LNCaP clone FGC (cell line): ENCODE measurements at regions not wholly inside any gene's neighbourhood (a gene's known extent, or its start where the extent isn't known, plus 50 kb on each side); places are given as distances from the start of the nearest gene placed in this dataset.

Experiments used
- DNase-seq: peaks from one replicate; pipeline ENCODE4 v3.0.0-alpha.2; 2011; ENCODE audit warnings: low read depth
- H3K4me3 ChIP-seq: 2 replicates; pipeline ENCODE4 v1.5.1; 2011; ENCODE audit warnings: mild to moderate bottlenecking, low read depth, low read length, control low read depth
- CTCF ChIP-seq: IDR thresholded peaks from 2 replicates; pipeline ENCODE4 v1.5.1; 2012; ENCODE audit warnings: mild to moderate bottlenecking; ENCODE audit not compliant: control insufficient read depth, insufficient read depth; ENCODE audit errors: extremely low read depth

- DNase-seq, result peak; percentile 41
- TF ChIP-seq CTCF, result no peak
- no peak overlapping the region for H3K4me3 ChIP-seq
These were observed 209.7 kb downstream of the MACC1 start for GRCh38 chr7:20007510-20007909.

GRCh38 chr7:20005081-20005480 lies 212.1 kb downstream of the MACC1 start:
- H3K4me3 ChIP-seq, result no peak overlapping the region
- no peak for DNase-seq
- no peak for TF ChIP-seq CTCF

- no peak for DNase-seq
- no peak for TF ChIP-seq CTCF
- no peak overlapping the region for H3K4me3 ChIP-seq
These were observed 217.5 kb downstream of the MACC1 start for GRCh38 chr7:19999681-20000080.

GRCh38 chr7:19991936-19992335 lies 218.5 kb upstream of the TMEM196 start:
- no peak overlapping the region for H3K4me3 ChIP-seq
- no peak for DNase-seq
- TF ChIP-seq CTCF, result no peak

GRCh38 chr7:19989906-19990305 lies 216.5 kb upstream of the TMEM196 start:
- no peak for DNase-seq
- TF ChIP-seq CTCF, result no peak
- no peak overlapping the region for H3K4me3 ChIP-seq

GRCh38 chr7:19988860-19989259 lies 215.4 kb upstream of the TMEM196 start:
- no peak overlapping the region for H3K4me3 ChIP-seq
- TF ChIP-seq CTCF, result no peak
- DNase-seq, result no peak

- TF ChIP-seq CTCF, result 0 out of 2 replicates have a peak, but pooled peaks have one; percentile 20
- no peak for DNase-seq
- no peak overlapping the region for H3K4me3 ChIP-seq
These were observed 210.8 kb upstream of the TMEM196 start for GRCh38 chr7:19984231-19984632.
